Suprapubic skin (tissue), 3 donors: ENCODE measurements at regions not wholly inside any gene's neighbourhood (a gene's known extent, or its start where the extent isn't known, plus 50 kb on each side); places are given as distances from the start of the nearest gene placed in this dataset.

ENCODE experiments used
- CTCF ChIP-seq, 2 donors: fragments of 200-600 bp in 1 of 2; fragments of 450-650 bp in 1 of 2; sonication (generic) in 1 of 2; IDR thresholded peaks; one replicate each; pipeline ENCODE4 v1.5.1; 2016 to 2019; ENCODE audit warnings: antibody characterized with exemption in 2 of 2, mild to moderate bottlenecking in 1 of 2, moderate library complexity in 1 of 2
- POLR2AphosphoS5 ChIP-seq, 3 donors: sonication (generic); formaldehyde crosslinking; IDR thresholded peaks; one replicate each; pipeline ENCODE4 v1.6.1; 2017; ENCODE audit warnings: antibody characterized with exemption in 3 of 3

GRCh38 chr3:110139048-110139447 is 801.7 kb upstream of the DPPA4 start:
- TF ChIP-seq CTCF (IDR thresholded peaks at IDR 0.05): no peak
- TF ChIP-seq POLR2AphosphoS5 (IDR thresholded peaks at IDR 0.05): no peak
